ENCODE measurements at regions not wholly inside any gene's neighbourhood (a gene's known extent, or its start where the extent isn't known, plus 50 kb on each side); places are given as distances from the start of the nearest gene placed in this dataset.

DNA sequence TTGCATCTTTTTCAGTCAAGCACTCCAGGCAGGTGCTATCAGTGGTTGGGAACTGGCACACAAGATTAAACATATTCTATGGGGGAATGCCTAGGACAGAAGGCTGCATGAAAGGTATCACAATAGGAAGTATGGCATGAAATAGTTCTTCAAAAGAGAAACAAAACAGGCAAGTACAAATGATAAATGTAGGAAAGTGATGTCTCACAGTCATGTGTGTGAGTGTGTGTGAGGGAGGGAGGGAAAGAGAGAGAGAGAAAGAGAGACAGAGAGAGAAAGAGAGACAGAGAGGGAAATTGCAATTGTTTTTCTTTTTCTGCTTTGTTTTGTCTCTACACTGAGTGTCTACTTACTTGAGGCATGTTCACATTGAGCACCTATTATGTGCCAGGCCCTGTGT is 456.3 kb downstream of the MIAT start:
- Histone ChIP-seq H3K9me3 (no peaks in the 10 kb centered on the region), H3K4me3 (no peak overlapping the region), H3K36me3 (ENCODE audit: low read depth) (no peaks in the 10 kb centered on the region), H3K4me1 (ENCODE audit: low read depth) (peaks cover 5% of the 10 kb centered on the region)
- TF ChIP-seq CTCF (IDR thresholded peaks at IDR 0.05): no peak
- intact Hi-C loops (cut with DNase I, micrococcal nuclease): no loop called here
- DNase-seq (no peak), ATAC-seq (no peak)

- no peaks in the 10 kb centered on the region for H3K36me3 ChIP-seq (ENCODE audit: low read depth)
- H3K4me3 ChIP-seq: no peak overlapping the region
- ATAC-seq: no peak
- no peaks in the 10 kb centered on the region for H3K9me3 ChIP-seq
- no peaks in the 10 kb centered on the region for H3K4me1 ChIP-seq (ENCODE audit: low read depth)
- no peak for TF ChIP-seq CTCF (IDR thresholded peaks at IDR 0.05)
- DNase-seq: no peak
- intact Hi-C loops (cut with DNase I, micrococcal nuclease): no loop called here
Observed at GRCh38 chr22:27114186-27114585, 456.8 kb downstream of the MIAT start.

GRCh38 chr22:27115410-27115809 is 458.0 kb downstream of the MIAT start:
- Histone ChIP-seq H3K4me3 (no peak overlapping the region), H3K4me1 (ENCODE audit: low read depth) (no peaks in the 10 kb centered on the region), H3K9me3 (no peaks in the 10 kb centered on the region), H3K36me3 (ENCODE audit: low read depth) (no peaks in the 10 kb centered on the region)
- no peak for DNase-seq
- TF ChIP-seq CTCF (IDR thresholded peaks at IDR 0.05): no peak
- intact Hi-C loops (cut with DNase I, micrococcal nuclease): no loop called here
- no peak for ATAC-seq

DNA sequence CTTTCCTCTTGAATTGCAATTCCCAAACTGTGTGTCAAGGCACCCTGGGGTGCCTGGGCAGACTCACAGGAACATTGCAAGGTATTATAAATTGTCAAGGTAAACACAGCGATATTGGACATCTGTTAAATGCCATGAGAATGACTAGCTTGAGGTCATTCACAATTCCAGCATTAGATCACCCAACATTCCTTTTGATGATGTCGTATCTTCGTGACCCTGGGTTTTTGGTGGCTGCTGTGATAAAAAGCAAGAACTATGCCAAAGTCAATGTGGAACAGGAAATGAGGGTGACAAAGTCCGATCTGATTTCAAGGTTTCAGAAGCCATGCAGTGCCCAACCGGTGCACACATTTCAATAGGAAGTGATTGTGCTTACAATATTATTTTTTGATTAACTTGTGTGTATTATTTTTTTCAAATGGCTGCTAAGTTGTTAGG is 458.4 kb downstream of the MIAT start:
- intact Hi-C loops (cut with DNase I, micrococcal nuclease): no loop called here
- DNase-seq: peak in 1 of 3 donors; percentile 30
- peak; percentile 66 for ATAC-seq

DNA sequence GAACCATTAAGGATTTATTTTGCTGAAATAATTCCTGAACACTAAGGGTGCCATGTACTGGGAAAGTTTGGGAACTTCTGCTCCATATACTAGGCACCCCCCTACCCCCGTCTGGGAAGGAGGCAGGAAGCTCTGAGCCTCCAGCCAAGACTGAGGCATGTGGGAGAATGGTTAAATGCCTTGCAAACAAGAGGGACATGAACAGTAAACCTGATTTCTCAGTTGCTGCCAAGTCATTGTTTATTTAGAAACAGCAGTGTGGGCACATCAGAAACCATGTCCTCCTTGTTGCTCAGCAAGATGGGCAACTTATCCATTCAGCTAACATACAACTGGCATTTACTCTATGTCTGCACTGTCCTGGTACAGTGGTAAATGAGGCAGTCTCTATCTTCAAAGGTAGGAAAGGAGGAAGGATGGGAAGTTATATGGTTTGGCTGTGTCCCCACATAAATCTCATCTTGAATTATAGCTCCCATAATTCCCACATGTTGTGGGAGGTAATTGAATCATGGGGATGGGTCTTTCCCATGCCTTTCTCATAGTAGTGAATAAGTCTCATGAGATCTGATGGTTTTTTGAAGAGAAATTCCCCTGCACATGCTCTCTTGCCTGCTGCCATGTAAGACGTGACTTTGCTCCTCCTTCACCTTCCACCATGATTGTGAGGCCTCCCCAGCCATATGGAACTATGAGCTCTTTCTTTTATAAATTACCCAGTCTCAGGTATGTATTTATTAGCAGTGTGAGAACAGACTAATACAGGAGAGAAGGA is 459.1 kb downstream of the MIAT start:
- DNase-seq: no peak
- no peaks in the 10 kb centered on the region for H3K9me3 ChIP-seq

More for the DNA sequence above, 458.4 kb downstream of the MIAT start:
- no peaks in the 10 kb centered on the region for H3K9me3 ChIP-seq
- H3K4me3 ChIP-seq: no peak overlapping the region
- no peak for TF ChIP-seq CTCF (IDR thresholded peaks at IDR 0.05)
- H3K36me3 ChIP-seq (ENCODE audit: low read depth): no peaks in the 10 kb centered on the region
- no peaks in the 10 kb centered on the region for H3K4me1 ChIP-seq (ENCODE audit: low read depth)

More for the DNA sequence above, 459.1 kb downstream of the MIAT start:
- intact Hi-C loops (cut with DNase I, micrococcal nuclease): no loop called here
- no peaks in the 10 kb centered on the region for H3K4me1 ChIP-seq (ENCODE audit: low read depth)
- peak; percentile 8 for ATAC-seq
- no peaks in the 10 kb centered on the region for H3K36me3 ChIP-seq (ENCODE audit: low read depth)
- no peak for TF ChIP-seq CTCF (IDR thresholded peaks at IDR 0.05)
- H3K4me3 ChIP-seq: no peak overlapping the region
